ENCODE measurements at regions not wholly inside any gene's neighbourhood (a gene's known extent, or its start where the extent isn't known, plus 50 kb on each side); places are given as distances from the start of the nearest gene placed in this dataset.

- TF ChIP-seq POLR2A (IDR thresholded peaks at IDR 0.05; ENCODE audit: low read length) (no peak), GATA1 (IDR thresholded peaks at IDR 0.05; ENCODE audit: low read depth, low read length) (no peak)
These were observed 2345.8 kb downstream of the LRRC4C start for GRCh38 chr11:39113606-39114005.
